Mucosa of descending colon (tissue), 3 donors: ENCODE measurements at regions not wholly inside any gene's neighbourhood (a gene's known extent, or its start where the extent isn't known, plus 50 kb on each side); places are given as distances from the start of the nearest gene placed in this dataset.
"Not testable (repeated sequence)": the region's sequence is repeated elsewhere in the genome, so short reads cannot be mapped to it uniquely, and the experiment has no call there.

Experiments
- ATAC-seq: fragments of 200-7000 bp; cut with Tn5 transposase; one replicate; pipeline ENCODE4 v1.9.1; 2020; ENCODE audit warnings: mild to moderate bottlenecking, moderate library complexity
- DNase-seq, 3 donors: peaks; one replicate each; pipeline ENCODE4 v3.0.0-alpha.2; 2020
- H3K36me3 ChIP-seq: fragments of 200-600 bp; one replicate; pipeline ENCODE4 v1.8.0; 2021; ENCODE audit warnings: low read depth, mild to moderate bottlenecking
- H3K4me1 ChIP-seq: fragments of 200-600 bp; one replicate; pipeline ENCODE4 v1.8.0; 2021; ENCODE audit warnings: low read depth, mild to moderate bottlenecking
- H3K4me3 ChIP-seq: fragments of 200-600 bp; one replicate; pipeline ENCODE4 v1.8.0; 2021; ENCODE audit warnings: mild to moderate bottlenecking
- H3K9me3 ChIP-seq: fragments of 200-600 bp; one replicate; pipeline ENCODE4 v1.8.0; 2021; ENCODE audit warnings: mild to moderate bottlenecking
- intact Hi-C, 2 donors: fragments of 100-400 bp; cut with DNase I in 1 of 2; cut with micrococcal nuclease in 1 of 2; formaldehyde crosslinking; loops; one replicate each; pipeline versions ENCODE4 v1.11.0 to v1.11.1; 2022; cut with DNase I, micrococcal nuclease
- TF ChIP-seq, protein P1 (sequence below): fragments of 200-600 bp; IDR thresholded peaks from one replicate; pipeline ENCODE4 v1.8.0; 2022; ENCODE audit warnings: antibody characterized with exemption, mild to moderate bottlenecking
- donor health status: DM: no; HTN: no; CAD: no; lungs with moderate emphysema.
- donor health status: DM: no; HTN: no; CAD: no.
- donor health status: DM: no; HTN: yes; CAD: no.

DNA sequence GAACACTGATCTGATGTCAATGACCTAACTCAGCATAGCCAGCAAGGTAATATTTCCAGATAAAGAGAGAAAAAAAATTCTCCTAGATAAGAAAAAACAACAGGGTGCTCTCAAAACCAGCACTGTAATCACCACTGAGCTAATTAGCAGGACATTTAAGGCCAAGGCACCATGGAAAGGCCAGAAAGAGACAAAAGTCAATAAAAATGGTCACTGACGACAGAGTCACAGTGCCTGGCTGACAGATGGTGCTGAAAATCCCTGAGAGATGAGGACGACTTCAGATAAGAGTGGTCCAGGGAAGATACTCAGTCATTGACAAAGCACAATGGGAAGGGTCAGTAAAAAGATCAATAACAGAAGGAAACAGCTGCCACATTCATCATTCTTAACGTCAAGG is 186.7 kb downstream of the SPATA31A6 start:
- H3K9me3 ChIP-seq, DNase-seq, intact Hi-C loops, H3K4me3 ChIP-seq, H3K36me3 ChIP-seq, H3K4me1 ChIP-seq, ATAC-seq: not testable (repeated sequence)

DNA sequence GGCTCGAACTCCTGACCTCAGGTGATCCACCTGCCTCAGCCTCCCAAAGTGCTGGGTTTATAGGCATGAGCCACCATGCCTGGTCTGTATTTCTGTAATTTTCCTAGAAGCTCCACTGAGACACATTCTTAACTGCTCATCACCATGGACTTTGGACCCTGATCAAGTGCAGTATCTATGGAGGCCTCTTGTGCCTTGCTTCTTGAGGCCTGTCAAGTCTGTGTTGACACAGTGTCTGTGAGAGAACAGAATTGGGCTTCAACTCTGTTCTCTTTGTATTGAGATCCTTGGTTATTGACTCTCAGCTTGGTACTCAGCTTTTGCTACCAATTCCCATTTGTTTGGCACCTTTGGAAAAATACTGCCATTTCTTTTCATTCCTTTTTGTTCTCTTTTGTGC is 188.0 kb downstream of the SPATA31A6 start:
- intact Hi-C loops, H3K9me3 ChIP-seq, DNase-seq, ATAC-seq, H3K4me3 ChIP-seq, H3K4me1 ChIP-seq, H3K36me3 ChIP-seq: not testable (repeated sequence)

DNA sequence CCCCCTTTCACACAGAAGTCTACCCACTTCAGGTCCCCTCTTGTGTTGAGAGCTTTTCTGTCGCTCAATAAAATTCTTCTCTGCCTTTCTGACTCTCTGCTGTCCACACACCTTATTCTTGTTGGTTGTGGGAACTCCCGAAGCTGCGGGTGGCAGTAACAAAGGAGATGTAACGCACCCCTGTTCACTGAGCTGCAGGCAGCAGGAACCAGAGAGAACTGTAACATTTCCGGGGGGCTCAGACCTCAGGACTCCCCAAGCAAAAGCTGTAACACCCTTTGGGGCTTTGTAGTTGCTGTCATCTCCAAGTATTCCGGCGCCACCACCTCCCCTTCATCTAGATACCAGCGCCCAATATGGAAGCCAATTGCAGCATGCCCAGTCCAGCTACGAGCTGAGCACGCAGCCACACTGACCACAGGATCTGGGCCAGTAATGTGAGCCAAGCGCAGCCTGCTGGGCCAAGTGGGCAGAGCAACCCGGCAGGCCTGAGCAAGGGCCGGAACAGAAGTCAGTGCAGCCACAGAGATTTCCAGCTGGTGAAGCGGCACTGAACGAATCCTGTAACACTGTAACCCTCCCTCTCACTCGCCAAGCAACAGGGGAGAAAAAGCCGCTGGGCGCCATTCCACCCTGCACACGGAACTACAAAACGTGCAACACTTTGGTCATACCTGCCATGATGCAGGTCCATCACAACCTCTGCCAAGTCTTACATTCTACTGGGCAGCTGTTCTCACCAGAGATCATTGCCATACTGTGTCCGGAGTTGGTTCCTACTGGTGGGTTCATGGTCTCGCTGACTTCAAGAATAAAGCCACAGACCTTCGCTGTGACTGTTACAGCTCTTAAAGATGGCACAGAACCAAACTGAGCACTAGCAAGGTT is 194.3 kb downstream of the SPATA31A6 start:
- H3K9me3 ChIP-seq, DNase-seq, H3K4me3 ChIP-seq, H3K36me3 ChIP-seq, intact Hi-C loops, H3K4me1 ChIP-seq: not testable (repeated sequence)
- ATAC-seq, result peak; percentile 14

DNA sequence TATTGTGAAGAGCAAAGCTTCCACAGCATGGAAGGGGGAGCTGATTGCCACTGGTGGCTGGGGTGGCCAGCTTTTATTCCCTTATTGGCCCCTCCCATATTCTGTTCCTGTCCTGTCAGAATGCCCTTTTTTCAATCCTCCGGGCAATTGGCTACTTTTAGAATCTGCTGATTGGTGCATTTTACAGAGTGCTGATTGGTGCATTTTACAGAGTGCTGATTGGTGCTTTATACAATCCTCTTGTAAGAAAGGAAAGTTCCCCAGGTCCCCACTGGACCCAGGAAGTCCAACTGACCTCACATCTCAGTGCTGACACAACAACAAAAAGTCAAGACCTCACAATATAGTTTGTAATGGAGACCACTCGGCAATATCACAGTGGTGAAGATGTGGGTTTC is 195.0 kb downstream of the SPATA31A6 start:
- H3K4me3 ChIP-seq, result no peak overlapping the region
- H3K36me3 ChIP-seq, result no peaks in the 10 kb centered on the region
- H3K9me3 ChIP-seq, result no peaks in the 10 kb centered on the region
- intact Hi-C loops, result no loop called here
- TF ChIP-seq, protein P1, sequence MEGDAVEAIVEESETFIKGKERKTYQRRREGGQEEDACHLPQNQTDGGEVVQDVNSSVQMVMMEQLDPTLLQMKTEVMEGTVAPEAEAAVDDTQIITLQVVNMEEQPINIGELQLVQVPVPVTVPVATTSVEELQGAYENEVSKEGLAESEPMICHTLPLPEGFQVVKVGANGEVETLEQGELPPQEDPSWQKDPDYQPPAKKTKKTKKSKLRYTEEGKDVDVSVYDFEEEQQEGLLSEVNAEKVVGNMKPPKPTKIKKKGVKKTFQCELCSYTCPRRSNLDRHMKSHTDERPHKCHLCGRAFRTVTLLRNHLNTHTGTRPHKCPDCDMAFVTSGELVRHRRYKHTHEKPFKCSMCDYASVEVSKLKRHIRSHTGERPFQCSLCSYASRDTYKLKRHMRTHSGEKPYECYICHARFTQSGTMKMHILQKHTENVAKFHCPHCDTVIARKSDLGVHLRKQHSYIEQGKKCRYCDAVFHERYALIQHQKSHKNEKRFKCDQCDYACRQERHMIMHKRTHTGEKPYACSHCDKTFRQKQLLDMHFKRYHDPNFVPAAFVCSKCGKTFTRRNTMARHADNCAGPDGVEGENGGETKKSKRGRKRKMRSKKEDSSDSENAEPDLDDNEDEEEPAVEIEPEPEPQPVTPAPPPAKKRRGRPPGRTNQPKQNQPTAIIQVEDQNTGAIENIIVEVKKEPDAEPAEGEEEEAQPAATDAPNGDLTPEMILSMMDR, result no peak
- DNase-seq (no peak), ATAC-seq (no peak)
- H3K4me1 ChIP-seq, result no peaks in the 10 kb centered on the region

DNA sequence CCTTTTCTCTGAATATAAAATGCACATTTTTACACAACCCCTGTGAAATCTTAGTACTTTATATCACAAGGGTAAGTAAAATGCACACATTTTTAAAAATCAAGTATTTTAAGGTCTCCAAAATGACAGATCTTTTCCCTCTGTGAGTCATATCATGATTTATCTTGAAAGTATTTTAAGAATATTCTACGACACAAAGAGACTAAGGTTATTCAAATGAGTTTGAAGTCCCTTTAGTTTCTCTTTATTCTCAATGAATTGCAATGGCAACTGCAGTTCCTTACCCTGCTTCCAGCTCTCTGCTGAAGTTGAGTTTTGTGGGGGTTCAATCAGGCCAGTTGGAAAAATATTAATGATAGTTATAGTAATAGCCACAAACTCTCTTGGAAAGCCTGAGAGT is 196.1 kb downstream of the SPATA31A6 start:
- H3K4me1 ChIP-seq, ATAC-seq, H3K36me3 ChIP-seq, intact Hi-C loops, H3K4me3 ChIP-seq, H3K9me3 ChIP-seq, DNase-seq: not testable (repeated sequence)

DNA sequence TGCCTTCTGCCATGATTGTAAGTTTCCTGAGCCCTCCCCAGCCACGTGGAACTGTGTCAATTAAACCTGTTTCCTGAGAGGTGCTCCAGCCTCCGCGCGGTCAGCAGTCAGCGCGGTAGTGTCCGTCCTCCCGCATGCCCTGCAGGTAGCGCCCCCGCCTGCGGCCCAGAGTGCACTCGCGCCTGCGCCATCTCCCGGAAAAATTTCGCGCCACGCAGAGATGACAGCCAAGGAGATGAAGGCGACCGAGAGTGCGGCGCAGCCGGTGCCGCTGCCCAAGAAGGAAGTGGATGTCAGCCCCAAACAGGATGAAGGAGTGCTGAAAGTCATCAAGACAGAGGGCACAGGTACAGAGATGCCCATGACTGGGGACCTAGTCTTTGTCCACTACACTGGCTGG is 201.1 kb downstream of the SPATA31A6 start:
- H3K9me3 ChIP-seq, DNase-seq, ATAC-seq, intact Hi-C loops, H3K4me1 ChIP-seq, H3K4me3 ChIP-seq, H3K36me3 ChIP-seq: not testable (repeated sequence)

DNA sequence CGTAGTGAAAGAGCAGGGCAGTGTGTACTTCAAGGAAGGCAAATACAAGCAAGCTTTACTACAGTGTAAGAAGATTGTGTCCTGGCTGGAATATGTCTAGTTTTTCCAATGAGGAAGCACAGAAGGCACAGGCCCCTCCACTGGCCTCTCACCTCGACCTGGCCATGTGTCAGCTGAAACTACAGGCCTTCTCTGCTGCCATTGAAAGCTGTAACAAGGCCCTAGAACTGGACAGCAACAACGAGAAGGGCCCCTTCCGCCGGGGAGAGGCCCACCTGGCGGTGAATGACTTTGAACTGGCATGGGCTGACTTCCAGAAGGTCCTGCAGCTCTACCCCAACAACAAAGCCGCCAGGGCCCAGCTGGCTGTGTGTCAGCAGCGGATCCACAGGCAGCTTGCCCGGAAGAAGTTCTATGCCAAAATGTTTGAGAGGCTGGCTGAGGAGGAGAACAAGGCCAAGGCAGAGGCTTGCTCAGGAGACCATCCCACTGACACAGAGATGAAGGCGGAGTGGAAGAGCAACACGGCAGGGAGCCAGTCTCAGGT is 202.2 kb downstream of the SPATA31A6 start:
- H3K9me3 ChIP-seq, intact Hi-C loops: not testable (repeated sequence)

DNA sequence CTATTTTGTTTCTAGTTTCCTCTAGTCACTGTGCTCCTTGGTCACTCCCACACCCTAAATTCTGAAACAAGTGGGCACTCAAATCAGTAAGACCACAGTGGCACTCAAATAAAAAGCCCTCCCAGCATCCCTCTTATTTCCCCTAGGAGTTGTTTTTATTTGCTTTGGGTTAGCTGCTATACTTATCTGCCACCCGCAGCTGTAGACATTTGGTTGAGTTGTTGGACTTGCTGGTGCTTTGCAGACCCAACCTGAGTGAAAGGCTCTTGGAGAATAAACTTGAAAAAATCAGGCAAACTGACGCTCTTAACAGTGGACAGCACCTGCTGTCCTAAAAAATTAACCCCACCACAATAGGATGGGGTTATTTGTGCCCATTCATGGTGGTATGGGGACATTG is 203.0 kb downstream of the SPATA31A6 start:
- Histone ChIP-seq H3K4me1 (no peaks in the 10 kb centered on the region), H3K36me3 (no peaks in the 10 kb centered on the region), H3K4me3 (no peak overlapping the region), H3K9me3 (no peaks in the 10 kb centered on the region)
- intact Hi-C loops, result no loop called here
- DNase-seq (no peak), ATAC-seq (peak; percentile 18)
- TF ChIP-seq, protein P1, result no peak

More for the DNA sequence above, 202.2 kb downstream of the SPATA31A6 start:
- H3K4me1 ChIP-seq, H3K4me3 ChIP-seq, ATAC-seq, H3K36me3 ChIP-seq: not testable (repeated sequence)
- DNase-seq, result peak in 1 of 3 donors; percentile 32
